ENCODE measurements at regions not wholly inside any gene's neighbourhood (a gene's known extent, or its start where the extent isn't known, plus 50 kb on each side); places are given as distances from the start of the nearest gene placed in this dataset.

DNA sequence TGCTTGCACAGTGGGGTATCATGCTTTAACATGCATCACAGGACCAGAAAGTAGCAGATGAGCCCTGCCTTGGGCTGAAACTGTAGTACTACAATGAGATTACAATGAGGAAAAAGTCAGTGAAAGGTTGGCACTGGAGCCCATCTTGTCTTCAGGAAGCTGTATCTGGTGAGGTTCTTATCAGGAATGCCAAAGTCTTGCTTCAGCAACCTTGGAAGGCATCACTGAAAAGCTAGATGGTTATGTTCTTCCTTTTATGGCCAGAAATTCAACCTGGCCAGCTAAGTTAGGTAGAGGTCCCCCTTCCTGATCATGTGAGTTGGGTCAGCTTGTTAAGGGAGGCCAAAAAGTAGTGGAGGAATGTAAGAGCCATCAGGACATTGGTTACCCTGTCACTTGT lies 254.0 kb upstream of the FAT3 start:
- ATAC-seq, result peak in 1 of 2 donors; percentile 63
- intact Hi-C loops (cut with DNase I), result no loop called here

GRCh38 chr11:91969486-91969885 lies 255.1 kb upstream of the FAT3 start:
- intact Hi-C loops (cut with DNase I), result no loop called here
- no peak for ATAC-seq
- DNase-seq, result no peak

More for the DNA sequence above, 254.0 kb upstream of the FAT3 start:
- DNase-seq, result no peak

DNA sequence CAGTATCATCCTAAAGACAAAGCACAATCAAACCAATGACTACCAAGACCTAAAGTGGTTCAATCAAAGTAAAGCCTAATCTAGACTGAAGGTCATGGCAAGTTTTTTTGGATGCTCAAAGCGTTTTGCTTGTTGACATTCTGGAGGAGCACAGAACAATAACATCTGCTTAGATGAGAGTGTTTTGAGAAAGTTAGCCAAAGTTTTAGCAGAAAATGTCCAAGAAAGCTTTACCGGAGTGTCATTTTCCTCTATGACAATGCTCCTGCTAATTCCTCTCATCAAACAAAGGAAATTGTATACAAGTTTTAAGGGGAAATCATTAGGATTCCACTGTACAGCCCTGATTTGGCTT lies 256.9 kb upstream of the FAT3 start:
- DNase-seq, result no peak
- no peak for ATAC-seq
- intact Hi-C loops (cut with DNase I), result no loop called here

GRCh38 chr11:91967026-91967690 lies 257.5 kb upstream of the FAT3 start:
- DNase-seq (no peak), ATAC-seq (no peak)
- intact Hi-C loops (cut with DNase I), result no loop called here

GRCh38 chr11:91966368-91966767 lies 258.2 kb upstream of the FAT3 start:
- ATAC-seq (no peak), DNase-seq (no peak)
- intact Hi-C loops (cut with DNase I), result no loop called here

DNA sequence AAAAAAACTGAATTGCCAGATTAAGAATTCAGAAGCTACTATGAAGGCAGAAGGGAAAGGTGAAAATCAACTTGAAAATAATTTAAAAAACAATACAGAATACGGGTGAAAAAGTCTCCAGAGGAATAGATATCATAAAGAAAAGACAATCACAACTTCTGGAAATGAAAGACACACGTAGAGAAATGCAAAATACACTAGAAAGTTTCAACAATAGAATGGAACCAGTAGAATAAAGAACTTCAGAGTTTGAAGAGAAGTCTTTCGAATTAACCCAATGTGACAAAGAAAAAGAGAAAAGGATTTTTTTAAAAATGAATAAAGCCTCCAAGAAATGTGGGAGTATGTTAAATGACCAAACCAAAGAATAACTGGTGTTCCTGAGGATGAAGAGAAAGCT lies 263.8 kb upstream of the FAT3 start:
- DNase-seq (no peak), ATAC-seq (no peak)
- intact Hi-C loops (cut with DNase I), result no loop called here

- intact Hi-C loops (cut with DNase I), result no loop called here
- DNase-seq, result no peak
- no peak for ATAC-seq
Measured at GRCh38 chr11:91959411-91959810, 265.2 kb upstream of the FAT3 start.

DNA sequence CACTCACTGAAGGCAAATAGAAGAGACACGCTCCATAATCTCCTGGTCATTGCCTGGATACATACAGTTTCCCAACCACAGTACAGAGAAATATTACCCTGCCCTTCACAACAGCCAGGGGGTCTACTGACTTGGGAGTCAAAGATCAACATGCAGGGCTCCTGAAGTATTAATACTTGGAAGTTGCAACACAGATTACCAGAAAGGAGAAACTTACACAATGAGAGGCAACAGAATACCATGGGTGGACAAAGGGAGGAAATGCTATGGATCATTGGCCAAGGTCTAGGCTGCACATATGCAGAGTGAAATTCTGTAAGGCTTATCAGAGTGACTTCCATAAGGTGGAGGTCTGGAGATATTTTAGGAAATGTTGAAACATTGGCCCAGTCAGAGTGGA lies 267.9 kb upstream of the FAT3 start:
- intact Hi-C loops (cut with DNase I), result no loop called here
- ATAC-seq, result no peak
- DNase-seq, result no peak

GRCh38 chr11:91955206-91955605 lies 269.4 kb upstream of the FAT3 start:
- no peak for ATAC-seq

DNA sequence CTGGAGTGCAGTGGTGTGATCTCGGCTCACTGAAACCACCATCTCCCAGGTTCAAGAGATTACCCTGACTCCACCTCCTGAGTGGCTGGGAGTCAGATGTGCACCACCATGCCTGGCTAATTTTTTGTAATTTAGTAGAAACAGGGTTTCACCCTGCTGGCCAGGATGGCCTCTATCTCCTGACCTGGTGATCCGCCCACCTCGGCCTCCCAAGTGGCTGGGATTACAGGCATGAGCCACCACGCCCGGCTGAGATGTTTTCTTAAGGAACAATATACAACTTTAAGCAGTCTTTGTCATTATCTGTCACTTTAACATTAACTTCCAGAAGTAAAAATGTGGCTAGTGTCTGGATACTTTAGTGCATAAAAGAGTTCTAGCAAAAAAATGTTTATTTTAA lies 272.6 kb upstream of the FAT3 start:
- intact Hi-C loops (cut with DNase I), result no loop called here
- ATAC-seq (no peak), DNase-seq (no peak)

More at GRCh38 chr11:91955206-91955605, 269.4 kb upstream of the FAT3 start:
- DNase-seq, result no peak
- intact Hi-C loops (cut with DNase I), result no loop called here

DNA sequence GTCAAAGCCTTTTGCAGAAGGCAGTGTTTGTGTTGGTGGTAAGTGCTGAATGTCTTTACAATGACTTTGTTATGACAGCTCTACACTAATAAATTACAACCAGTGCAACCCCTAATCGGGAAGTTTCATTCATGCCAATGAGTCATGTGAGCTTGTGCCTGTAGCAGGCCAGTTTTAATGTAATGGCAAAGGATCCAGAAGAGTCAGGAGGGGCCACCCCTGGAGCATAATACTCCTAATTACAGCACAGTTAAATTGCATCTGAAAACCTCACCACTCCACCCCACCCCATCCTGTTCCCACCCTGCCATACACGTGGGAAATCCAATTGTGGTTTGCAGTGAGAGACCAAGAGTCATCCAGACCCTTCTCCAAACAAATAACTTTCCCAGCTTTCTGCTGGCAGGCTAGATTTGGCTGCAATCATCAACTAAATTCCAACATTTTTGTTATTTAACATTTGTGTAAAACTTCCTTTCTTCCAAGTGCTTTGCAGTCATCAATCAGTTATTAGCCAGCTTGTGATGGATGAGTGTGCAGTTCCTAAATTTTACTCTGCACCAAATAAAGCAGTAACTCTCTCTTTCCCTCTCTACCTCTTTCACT lies 277.3 kb upstream of the FAT3 start:
- DNase-seq (no peak), ATAC-seq (peak; percentile 68 to 81)
- intact Hi-C loops (cut with DNase I), result no loop called here

- peak in 1 of 2 donors; percentile 61 for ATAC-seq
Measured at GRCh38 chr11:91946397-91946951, 278.1 kb upstream of the FAT3 start.

DNA sequence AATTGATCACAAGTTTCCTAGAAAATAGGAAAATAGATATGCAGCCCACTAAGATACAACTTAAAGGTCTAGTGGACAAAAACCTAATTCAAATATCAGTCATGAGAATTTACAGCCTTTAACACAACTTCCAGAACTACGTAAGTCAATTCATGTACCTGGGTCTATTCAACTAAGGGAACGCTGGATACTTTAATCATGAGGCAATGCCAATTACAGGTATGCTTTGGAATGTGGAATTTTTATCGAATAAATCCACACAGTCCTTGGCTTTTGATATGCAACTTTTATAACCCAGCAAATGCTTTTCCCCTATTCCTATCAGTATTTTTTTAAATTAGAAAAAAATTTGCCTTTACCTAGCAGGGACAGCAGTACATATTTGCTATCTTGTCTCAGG lies 289.5 kb upstream of the FAT3 start:
- intact Hi-C loops (cut with DNase I), result no loop called here
- DNase-seq (no peak), ATAC-seq (no peak)

More at GRCh38 chr11:91946397-91946951, 278.1 kb upstream of the FAT3 start:
- no peak for DNase-seq
- intact Hi-C loops (cut with DNase I), result no loop called here

DNA sequence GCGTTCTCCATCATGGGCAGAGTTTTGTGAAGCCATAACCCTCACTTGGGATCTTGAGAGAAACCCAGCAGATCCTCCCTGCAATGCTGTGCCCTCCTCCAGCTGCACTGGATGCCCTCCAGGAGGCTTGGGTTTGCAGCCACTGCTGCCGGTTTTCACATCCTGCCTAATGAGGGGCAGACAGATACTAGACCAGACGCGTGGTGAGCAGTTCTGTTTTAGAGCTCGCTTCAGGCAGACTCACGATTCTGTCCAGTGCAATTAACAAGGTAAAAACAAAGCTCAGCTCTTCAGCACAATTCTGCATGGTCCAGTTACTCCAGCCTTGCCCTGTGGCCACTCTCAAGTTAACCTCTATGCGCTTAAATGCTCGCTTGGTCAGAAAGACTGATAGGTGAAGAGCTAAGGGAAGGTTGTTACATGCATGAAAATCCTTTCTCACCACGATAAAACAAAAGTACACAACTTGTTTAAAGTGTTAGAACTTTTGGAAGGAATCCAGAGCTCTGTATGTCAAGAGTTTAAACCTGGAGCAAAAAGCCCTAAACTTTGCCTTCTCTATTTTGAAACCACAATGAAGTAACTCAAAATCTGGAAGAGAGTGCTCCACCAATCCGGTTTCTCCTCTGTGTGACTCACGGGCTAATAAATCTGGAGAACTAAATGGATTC lies 292.3 kb upstream of the FAT3 start:
- peak; percentile 15 to 86 for ATAC-seq
- DNase-seq, result no peak
- intact Hi-C loops (cut with DNase I), result no loop called here

GRCh38 chr11:91927448-91927847 lies 297.2 kb upstream of the FAT3 start:
- no peak for DNase-seq
- no peak for ATAC-seq
- intact Hi-C loops (cut with DNase I), result no loop called here

DNA sequence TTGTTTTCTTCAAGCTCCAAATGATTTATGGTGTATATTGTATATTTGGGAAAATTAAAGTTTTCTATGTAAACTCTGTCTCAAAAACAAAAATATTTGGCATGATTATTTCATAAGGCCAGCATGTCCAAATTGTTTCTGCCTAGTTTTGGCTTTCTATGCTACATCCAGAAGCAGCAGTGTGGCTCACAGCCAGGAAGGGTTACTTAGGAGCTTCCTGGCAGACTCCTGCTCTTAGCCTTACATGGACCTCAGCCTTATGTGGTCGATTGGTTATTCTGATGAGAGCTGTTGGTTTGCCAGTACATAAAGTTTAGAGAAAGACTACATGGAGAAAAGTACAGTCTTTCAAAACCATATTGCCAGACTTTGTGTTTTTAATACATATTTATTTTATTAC lies 297.7 kb upstream of the FAT3 start:
- ATAC-seq, result peak; percentile 55 to 62

GRCh38 chr11:91922846-91923245 lies 301.8 kb upstream of the FAT3 start:
- intact Hi-C loops (cut with DNase I), result no loop called here
- no peak for ATAC-seq

More for the DNA sequence above, 297.7 kb upstream of the FAT3 start:
- peak; percentile 45 for DNase-seq
- intact Hi-C loops (cut with DNase I), result no loop called here

DNA sequence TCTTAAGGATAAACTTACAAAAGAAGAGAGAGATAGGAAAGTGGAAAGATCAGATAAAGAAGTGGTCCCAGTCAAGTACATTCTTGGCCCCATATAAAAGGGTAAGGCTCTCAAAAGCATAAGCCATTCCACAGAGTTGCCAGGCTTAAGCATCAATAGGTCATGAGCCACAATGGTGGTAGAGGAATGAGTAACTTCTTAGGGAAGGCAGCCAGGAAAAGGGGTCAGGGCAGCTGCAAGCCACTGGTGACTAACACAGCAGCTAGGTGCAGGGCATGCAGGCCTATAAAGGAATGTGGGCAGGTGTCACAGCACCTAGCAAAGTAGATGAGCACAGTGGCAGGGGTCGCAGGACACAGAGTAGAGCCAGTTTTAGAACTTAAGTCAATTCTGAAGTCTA lies 302.6 kb upstream of the FAT3 start:
- ATAC-seq (no peak), DNase-seq (no peak)
- intact Hi-C loops (cut with DNase I), result no loop called here

More at GRCh38 chr11:91922846-91923245, 301.8 kb upstream of the FAT3 start:
- no peak for DNase-seq

GRCh38 chr11:91913407-91913806 lies 311.2 kb upstream of the FAT3 start:
- DNase-seq (no peak), ATAC-seq (no peak)
- intact Hi-C loops (cut with DNase I), result no loop called here

DNA sequence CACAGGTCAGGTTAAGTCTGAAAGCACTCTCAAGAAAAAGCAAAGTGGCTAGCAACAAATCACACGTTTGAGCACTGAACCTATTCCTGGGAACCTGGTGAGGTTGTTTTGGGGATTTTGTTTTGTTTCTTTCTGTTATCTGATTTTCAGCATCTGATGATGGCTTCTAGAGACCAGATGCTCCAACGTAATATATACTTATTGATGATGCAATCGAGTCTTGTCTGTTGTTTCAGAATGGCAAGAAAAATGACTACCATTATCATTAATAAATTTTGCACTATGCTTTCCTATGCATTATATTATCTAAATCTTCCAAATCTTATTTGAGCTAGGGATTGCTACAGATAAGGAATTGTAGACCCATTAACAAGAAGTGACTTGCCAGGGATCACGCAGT lies 312.3 kb upstream of the FAT3 start:
- ATAC-seq, result no peak
- no peak for DNase-seq
- intact Hi-C loops (cut with DNase I), result no loop called here

All from left cardiac atrium (tissue), 4 donors.